ENCODE measurements at regions not wholly inside any gene's neighbourhood (a gene's known extent, or its start where the extent isn't known, plus 50 kb on each side); places are given as distances from the start of the nearest gene placed in this dataset.
A peak's percentile ranks its signal among the peaks of the same experiment; 100 is the strongest.

DNA sequence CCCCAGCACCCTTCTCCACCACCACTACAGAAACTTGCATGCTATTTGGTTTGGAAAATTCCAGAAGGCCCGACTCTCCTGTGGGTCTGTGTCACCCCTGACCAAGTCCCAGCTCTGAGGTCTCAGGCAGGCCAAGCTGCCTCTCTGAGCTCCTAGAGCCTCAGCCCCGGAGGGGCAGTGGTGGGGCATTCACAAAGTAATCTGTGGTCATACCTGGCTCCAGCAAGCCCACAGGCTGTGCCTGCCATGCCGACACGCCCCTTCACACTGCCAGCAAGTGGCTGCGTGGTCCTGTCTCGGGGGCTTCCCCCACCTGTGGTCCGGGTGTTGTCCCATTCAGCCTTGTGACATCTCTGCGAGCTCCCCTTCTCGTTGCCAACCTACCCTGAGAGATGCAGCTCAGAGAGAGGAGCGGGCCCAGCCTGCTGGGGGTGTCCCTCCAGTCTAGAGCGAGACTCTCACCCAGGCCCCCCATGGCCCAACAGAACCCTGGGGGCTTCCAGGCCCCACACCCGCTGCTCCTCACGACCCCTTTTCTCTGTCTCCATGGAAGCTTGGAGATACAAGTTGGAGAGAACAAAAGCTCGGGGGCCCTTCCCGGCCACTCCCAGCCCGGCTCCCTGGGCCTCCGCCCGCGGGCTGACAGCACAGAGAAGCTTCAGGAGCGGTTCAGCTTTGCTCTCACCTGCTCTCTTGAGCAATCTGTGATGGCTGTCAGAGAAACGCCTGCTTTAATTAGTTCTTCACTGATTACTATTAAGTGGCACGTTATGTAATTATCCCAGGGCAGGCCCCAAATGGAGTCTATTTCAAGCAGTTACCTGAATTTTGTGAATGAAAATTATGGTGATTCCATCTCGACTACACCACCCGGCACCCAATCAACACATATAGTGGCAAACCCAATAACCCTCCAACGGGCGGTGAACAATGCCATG lies 147.7 kb upstream of the PHACTR3 start:
- H3K4me3 ChIP-seq, result no peak overlapping the region
- H3K4me1 ChIP-seq (ENCODE audit: insufficient read depth), result no peaks in the 10 kb centered on the region
- no peaks in the 10 kb centered on the region for H3K79me2 ChIP-seq (ENCODE audit: insufficient read depth)
- H2AFZ ChIP-seq, result no peak overlapping the region
- H3K27ac ChIP-seq, result no peak overlapping the region
- no peaks in the 10 kb centered on the region for H3K9me3 ChIP-seq (ENCODE audit: low read depth)
- in situ Hi-C loops (cut with MboI), result loop anchor here (25.0 kb wide), 1 partner anchor 594 kb away; the partner anchor contains the start of genes GNAS and GNAS-AS1
- H3K9me2 ChIP-seq (ENCODE audit: insufficient read depth), result no peaks in the 10 kb centered on the region
- H3K4me2 ChIP-seq (ENCODE audit: unreplicated experiment), result no peak overlapping the region
- WGBS, 2 experiments (ENCODE audit: low coverage in 1 of 2, low lambda C conversion rate in 2 of 2, missing lambda C conversion rate in 2 of 2), result 47 to 51% methylated on average over 26 of the region's 26 CpGs
- DNase-seq, result no peak
- no peak overlapping the region for H3K9ac ChIP-seq
- H4K20me1 ChIP-seq (ENCODE audit: insufficient read depth), result no peaks in the 10 kb centered on the region
- no peak for TF ChIP-seq EZH2 (IDR thresholded peaks at IDR 0.05; ENCODE audit: insufficient read depth, poor library complexity, severe bottlenecking)
- no peak for TF ChIP-seq EZH2phosphoT487 (IDR thresholded peaks at IDR 0.05; ENCODE audit: insufficient read depth, low read depth)
- H3K36me3 ChIP-seq (ENCODE audit: low read depth), result no peaks in the 10 kb centered on the region
- no peaks in the 10 kb centered on the region for H3F3A ChIP-seq (ENCODE audit: insufficient read depth)
- no peaks in the 10 kb centered on the region; the same call in none of the 2 replicates for H3K27me3 ChIP-seq (replicated peaks; ENCODE audit: insufficient read depth)

DNA sequence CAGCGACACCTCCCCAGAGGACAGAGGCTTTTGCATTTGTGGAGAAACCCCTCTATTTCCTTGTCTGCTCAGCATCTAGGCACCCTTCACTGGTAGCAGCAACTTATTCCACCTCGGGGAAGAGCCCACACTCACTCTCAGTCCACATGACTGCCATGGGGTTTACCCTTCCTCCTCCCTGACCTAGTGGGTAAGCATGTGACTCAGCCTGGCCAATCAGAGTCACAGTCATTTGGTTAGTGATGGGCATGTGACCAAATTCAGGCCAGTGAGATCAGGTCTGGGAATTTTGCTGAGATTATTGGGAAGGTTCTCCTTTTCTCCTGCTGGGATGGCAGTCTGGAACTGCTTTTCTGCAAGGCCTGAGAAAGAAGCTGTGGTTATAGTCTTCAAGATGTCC lies 145.7 kb upstream of the PHACTR3 start:
- Histone ChIP-seq H3K36me3 (ENCODE audit: low read depth) (no peaks in the 10 kb centered on the region), H3K4me2 (ENCODE audit: unreplicated experiment) (no peak overlapping the region), H3K9me3 (ENCODE audit: low read depth) (no peaks in the 10 kb centered on the region), H3F3A (ENCODE audit: insufficient read depth) (no peaks in the 10 kb centered on the region), H3K79me2 (ENCODE audit: insufficient read depth) (no peaks in the 10 kb centered on the region), H4K20me1 (ENCODE audit: insufficient read depth) (no peaks in the 10 kb centered on the region), H3K27me3 (replicated peaks; ENCODE audit: insufficient read depth) (no peaks in the 10 kb centered on the region; the same call in none of the 2 replicates), H2AFZ (no peak overlapping the region), H3K4me1 (ENCODE audit: insufficient read depth) (no peaks in the 10 kb centered on the region), H3K27ac (no peak overlapping the region), H3K4me3 (no peak overlapping the region), H3K9ac (no peak overlapping the region), H3K9me2 (ENCODE audit: insufficient read depth) (no peaks in the 10 kb centered on the region)
- WGBS, 2 experiments (ENCODE audit: low coverage in 1 of 2, low lambda C conversion rate in 2 of 2, missing lambda C conversion rate in 2 of 2), result 23 to 36% methylated on average over 2 of the region's 2 CpGs
- no peak for TF ChIP-seq EZH2 (IDR thresholded peaks at IDR 0.05; ENCODE audit: insufficient read depth, poor library complexity, severe bottlenecking)
- no peak for TF ChIP-seq EZH2phosphoT487 (IDR thresholded peaks at IDR 0.05; ENCODE audit: insufficient read depth, low read depth)
- peak; percentile 7 for DNase-seq
- in situ Hi-C loops (cut with MboI), result loop anchor here (25.0 kb wide), 1 partner anchor 596 kb away; the partner anchor contains the start of genes GNAS and GNAS-AS1

DNA sequence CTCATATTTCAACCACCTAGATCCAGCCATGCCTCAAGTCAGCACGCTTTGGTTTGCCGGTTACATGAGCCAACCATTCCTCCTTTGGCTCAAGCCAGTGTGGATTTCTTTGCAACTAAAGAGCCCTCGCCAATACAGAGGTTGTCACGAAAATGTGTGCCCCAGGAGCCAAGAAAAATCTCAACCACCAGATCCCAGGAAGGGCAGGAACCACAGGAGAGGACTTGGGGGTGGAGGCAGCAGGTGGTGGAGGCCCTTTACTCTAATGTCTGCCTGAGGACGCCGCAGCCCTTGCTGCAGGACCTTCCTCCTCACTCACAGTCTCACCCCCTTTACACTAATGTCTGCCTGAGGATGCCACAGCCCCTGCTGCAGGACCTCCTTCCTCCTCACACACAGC lies 144.8 kb upstream of the PHACTR3 start:
- 48 to 51% methylated on average over 6 of the region's 6 CpGs for WGBS, 2 experiments (ENCODE audit: low coverage in 1 of 2, low lambda C conversion rate in 2 of 2, missing lambda C conversion rate in 2 of 2)
- in situ Hi-C loops (cut with MboI), result loop anchor here (25.0 kb wide), 1 partner anchor 597 kb away; the partner anchor contains the start of genes GNAS and GNAS-AS1
- TF ChIP-seq EZH2 (IDR thresholded peaks at IDR 0.05; ENCODE audit: insufficient read depth, poor library complexity, severe bottlenecking), result no peak
- no peak for TF ChIP-seq EZH2phosphoT487 (IDR thresholded peaks at IDR 0.05; ENCODE audit: insufficient read depth, low read depth)

DNA sequence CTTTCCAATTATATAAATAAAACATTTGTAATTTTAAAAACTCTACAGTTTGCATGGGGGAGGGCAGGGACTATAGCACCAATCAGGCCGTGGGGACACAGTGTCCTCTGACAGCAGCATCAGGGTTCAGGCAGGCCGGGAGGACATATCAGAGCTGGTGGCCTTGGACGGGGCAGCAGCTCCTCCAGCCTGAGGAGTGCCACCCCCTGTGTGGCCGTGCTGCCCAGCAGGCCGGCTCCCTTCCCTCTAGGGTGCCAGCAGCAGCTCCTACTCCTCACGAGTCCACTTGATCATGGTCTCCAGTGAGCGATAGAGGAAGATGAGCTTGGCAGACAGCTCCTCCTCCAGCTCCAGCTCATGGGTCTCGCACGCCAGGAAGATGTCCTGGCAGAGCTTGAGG lies 144.0 kb upstream of the PHACTR3 start:
- no peak overlapping the region for H3K4me2 ChIP-seq (ENCODE audit: unreplicated experiment)
- H3K4me3 ChIP-seq, result no peak overlapping the region
- in situ Hi-C loops (cut with MboI), result loop anchor here (25.0 kb wide), 1 partner anchor 598 kb away; the partner anchor contains the start of genes GNAS and GNAS-AS1
- H2AFZ ChIP-seq, result no peak overlapping the region
- no peaks in the 10 kb centered on the region for H4K20me1 ChIP-seq (ENCODE audit: insufficient read depth)
- no peak for DNase-seq
- H3K9me2 ChIP-seq (ENCODE audit: insufficient read depth), result no peaks in the 10 kb centered on the region
- H3F3A ChIP-seq (ENCODE audit: insufficient read depth), result no peaks in the 10 kb centered on the region
- no peaks in the 10 kb centered on the region for H3K9me3 ChIP-seq (ENCODE audit: low read depth)
- no peak for TF ChIP-seq EZH2 (IDR thresholded peaks at IDR 0.05; ENCODE audit: insufficient read depth, poor library complexity, severe bottlenecking)
- TF ChIP-seq EZH2phosphoT487 (IDR thresholded peaks at IDR 0.05; ENCODE audit: insufficient read depth, low read depth), result no peak
- WGBS, 2 experiments (ENCODE audit: low coverage in 1 of 2, low lambda C conversion rate in 2 of 2, missing lambda C conversion rate in 2 of 2), result 43 to 51% methylated on average over 9 of the region's 9 CpGs
- no peaks in the 10 kb centered on the region for H3K79me2 ChIP-seq (ENCODE audit: insufficient read depth)
- no peaks in the 10 kb centered on the region for H3K4me1 ChIP-seq (ENCODE audit: insufficient read depth)
- no peak overlapping the region for H3K27ac ChIP-seq
- H3K36me3 ChIP-seq (ENCODE audit: low read depth), result no peaks in the 10 kb centered on the region
- H3K9ac ChIP-seq, result no peak overlapping the region
- H3K27me3 ChIP-seq (replicated peaks; ENCODE audit: insufficient read depth), result no peaks in the 10 kb centered on the region

More for the DNA sequence above, 144.8 kb upstream of the PHACTR3 start:
- Histone ChIP-seq H3K4me1 (ENCODE audit: insufficient read depth) (no peaks in the 10 kb centered on the region), H3K9me3 (ENCODE audit: low read depth) (no peaks in the 10 kb centered on the region), H3K27me3 (replicated peaks; ENCODE audit: insufficient read depth) (no peaks in the 10 kb centered on the region; the same call in 1 of the 2 replicates), H2AFZ (no peak overlapping the region), H3K79me2 (ENCODE audit: insufficient read depth) (no peaks in the 10 kb centered on the region), H3K27ac (no peak overlapping the region), H3K36me3 (ENCODE audit: low read depth) (no peaks in the 10 kb centered on the region), H4K20me1 (ENCODE audit: insufficient read depth) (no peaks in the 10 kb centered on the region), H3K4me2 (ENCODE audit: unreplicated experiment) (no peak overlapping the region), H3K9ac (no peak overlapping the region), H3K4me3 (no peak overlapping the region), H3K9me2 (ENCODE audit: insufficient read depth) (no peaks in the 10 kb centered on the region), H3F3A (ENCODE audit: insufficient read depth) (no peaks in the 10 kb centered on the region)
- no peak for DNase-seq
